NCI-H69 (cell line): ENCODE measurements at regions not wholly inside any gene's neighbourhood (a gene's known extent, or its start where the extent isn't known, plus 50 kb on each side); places are given as distances from the start of the nearest gene placed in this dataset.

Source experiments
- DNase-seq: peaks from one replicate; lab custom pipeline; 2025; lab: John Stamatoyannopoulos, UW

DNA sequence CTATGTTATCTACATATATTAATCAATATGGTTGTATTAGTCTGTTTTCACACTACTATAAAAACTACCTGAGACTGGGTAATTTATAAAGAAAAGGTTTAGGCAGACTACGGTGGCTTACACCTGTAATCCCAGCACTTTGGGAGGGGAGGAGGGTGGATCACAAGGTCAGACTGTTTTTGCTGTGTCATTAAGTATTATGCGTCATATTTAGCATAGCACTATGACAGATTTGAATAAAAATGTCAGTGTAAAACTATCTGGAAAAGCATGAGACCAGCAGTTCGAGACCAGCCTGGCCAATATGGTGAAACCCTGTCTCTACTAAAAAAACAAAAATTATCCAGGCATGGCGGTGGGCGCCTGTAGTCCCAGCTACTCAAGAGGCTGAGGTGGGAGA is 209.7 kb upstream of the ARHGAP24 start:
- no peak for DNase-seq

DNA sequence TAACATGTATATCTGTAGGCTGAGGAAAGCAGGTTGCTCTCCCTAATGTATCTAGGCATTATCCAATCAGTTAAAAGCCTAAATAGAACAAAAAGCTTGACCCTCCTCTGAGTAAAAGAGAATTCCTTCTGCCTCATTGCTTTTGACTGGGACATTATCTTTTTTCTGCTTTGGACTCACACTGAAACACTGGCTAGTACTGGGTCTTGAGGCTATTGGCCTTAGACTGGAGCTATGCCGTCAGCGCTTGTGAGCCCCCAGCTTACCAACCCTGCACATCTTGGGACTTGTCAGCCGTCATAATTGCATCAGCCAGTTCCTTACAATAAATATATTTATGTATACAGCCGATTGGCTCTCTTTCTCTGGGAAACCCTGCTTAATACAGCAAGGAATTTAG is 206.8 kb upstream of the ARHGAP24 start:
- DNase-seq, result no peak

DNA sequence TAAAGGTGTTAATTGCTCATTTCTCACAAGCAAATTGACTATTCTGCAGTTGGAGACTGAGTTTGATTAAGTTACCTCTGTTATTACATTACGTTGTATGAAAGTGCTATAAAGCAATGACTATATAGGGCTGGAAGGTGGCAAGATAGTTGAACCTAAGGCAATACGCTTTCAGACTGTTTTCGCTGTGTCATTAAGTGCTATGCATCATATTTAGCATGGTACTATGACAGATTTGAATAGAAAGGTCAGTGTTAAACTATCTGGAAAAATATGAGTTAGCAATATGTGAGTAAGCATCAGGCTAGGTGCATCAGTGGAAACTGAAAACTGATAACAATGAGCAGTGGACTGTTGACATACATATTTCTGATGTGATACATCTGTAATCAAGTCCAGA is 206.0 kb upstream of the ARHGAP24 start:
- DNase-seq, result no peak

DNA sequence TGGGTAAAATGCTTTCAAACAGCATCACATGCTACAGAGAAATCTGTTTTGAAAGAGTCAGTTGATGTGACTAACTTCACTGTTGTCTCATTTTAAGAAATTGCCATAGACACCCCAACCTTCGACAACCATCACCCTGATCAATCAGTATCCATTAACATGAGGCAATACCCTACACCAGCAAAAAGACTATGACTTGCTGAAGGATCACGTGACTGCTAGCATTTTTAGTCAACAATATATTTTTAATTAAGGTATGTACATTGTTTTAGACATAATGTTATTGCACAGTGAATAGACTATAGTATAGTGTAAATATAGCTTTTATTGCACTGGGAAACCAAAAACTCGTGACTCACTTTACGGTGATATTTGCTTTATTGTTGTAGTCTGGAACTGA is 200.0 kb upstream of the ARHGAP24 start:
- no peak for DNase-seq

DNA sequence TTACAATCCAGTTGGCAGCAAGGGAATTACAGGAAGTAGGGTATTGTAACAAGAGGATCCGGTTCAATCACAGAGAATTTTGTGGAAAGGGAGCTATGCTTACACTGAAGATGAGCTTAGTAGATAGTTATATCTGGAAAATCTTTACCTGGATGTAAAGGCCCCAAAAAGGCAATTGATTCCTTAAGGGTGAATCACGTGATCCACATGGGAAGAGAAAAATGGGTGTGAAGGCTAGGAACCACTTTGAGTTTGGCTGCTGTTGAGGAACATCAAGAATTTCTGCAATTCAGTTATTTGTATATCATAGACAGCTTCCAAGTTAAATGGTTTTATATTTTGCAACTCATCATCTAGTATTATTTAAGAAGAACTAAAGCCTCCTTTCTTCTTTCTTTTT is 194.0 kb upstream of the ARHGAP24 start:
- no peak for DNase-seq

DNA sequence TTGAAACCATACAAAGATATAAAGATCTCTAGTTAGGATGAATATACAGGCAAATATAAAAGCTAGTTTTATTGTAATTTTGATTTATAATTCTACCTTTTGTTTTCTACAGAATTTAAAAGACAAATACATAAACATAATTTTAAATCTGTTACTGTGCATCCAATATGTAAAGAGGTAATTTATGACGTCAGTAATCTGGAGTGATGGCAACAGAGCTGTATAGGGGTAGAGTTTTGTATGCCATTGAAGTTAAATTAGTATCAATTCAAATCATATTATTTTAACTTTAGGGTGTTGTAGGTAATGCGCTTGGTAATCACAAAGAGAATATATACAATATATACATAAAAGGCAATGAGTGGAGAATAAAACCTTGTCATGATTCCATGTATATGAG is 183.7 kb upstream of the ARHGAP24 start:
- no peak for DNase-seq

DNA sequence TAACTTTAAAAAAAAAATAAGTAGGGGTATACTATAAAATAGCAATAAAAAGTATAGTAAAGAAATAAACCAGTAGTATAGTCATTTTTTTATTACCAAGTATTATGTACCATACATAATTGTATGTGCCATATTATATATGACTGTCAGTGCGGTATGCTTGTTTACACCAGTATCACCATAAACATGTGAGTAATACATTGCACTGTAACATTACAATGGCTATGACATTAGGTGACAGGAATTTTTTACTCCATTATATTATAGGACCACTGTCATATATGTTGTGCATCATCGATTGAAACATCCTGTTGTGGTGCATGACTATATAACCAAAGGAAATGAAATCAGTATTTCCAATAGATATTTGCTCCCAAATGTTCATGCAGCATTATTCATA is 176.9 kb upstream of the ARHGAP24 start:
- no peak for DNase-seq

DNA sequence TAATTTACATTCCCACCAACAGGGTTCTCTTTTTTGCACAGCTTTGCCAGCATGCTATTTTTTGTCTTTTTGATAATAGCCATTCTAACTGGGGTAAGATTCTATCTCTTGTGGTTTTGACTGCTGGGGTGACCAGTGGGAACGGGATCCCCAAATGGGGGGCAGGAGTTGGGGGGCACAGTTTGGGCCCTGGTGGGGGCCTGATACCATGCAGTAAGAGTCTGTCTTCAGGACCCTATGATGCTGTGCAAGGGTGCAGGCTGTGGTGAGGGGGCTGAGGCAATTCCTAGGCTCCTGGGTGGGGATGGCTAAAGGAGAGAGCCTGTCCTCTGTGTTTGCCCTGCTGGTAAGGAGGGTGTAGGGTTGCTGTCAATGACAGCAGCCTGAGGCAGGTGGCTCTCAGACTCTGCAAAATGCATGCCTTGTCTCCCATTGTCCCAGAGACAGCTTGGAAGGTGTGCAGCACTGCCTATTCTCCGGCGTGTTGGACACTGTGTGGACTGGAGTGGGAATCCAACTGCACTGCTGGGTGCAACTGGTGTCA is 172.7 kb upstream of the ARHGAP24 start:
- no peak for DNase-seq

DNA sequence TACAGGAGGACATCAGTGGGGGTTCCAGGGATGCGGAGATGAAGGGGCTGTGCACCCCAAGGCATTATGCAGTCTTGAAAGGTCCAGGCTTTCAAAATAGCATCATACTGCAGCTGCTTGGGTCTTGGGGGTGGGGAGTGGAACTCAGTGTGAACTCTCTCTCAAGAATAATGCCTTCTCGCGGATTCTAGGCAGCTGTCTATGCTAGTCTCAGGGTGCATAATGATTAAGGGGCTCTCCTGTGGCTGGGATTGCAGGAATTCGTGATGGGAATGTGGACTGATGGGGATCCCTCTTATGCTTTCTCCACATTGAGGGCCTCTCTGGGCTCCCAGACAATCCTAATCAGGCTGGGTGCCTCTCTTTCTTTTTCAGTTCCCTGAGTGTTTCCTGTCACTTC is 172.2 kb upstream of the ARHGAP24 start:
- DNase-seq, result no peak

DNA sequence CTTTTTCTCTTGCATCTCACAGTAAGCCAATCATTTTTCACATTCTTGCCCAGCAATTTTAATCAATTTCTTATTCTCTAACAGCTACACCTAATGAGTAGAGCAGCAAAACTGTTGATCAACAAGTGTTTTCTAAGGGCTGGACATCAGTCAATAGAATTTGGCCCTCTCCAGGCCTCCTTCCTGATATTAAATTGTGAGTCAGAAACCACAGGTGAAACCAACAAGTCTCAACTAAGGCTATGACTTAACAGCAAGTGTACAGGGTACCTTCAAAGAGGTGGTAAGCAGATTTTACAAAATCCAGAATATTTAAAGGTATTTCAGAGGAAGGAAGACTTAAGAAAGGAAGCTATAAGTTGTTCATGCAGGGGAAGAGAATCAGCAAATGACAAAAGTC is 156.5 kb upstream of the ARHGAP24 start:
- DNase-seq, result no peak

DNA sequence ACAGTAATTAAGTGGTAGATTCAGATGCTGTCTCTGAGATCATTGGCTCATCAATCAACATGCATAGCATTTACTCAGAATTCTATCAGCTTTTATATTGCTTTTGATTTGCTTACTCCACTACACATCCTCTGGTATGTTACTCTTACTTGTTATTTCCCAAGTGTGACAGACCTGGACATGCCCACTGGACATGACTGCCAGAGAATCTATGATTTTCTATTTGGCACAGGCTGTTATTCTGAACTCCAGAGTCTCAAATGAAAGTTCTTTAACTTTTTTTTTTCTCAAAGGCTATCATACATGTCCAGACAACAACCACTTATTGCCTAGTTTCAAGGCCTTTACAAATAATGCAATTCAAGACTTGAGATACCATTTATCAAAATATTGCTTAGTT is 116.1 kb upstream of the ARHGAP24 start:
- DNase-seq, result no peak

DNA sequence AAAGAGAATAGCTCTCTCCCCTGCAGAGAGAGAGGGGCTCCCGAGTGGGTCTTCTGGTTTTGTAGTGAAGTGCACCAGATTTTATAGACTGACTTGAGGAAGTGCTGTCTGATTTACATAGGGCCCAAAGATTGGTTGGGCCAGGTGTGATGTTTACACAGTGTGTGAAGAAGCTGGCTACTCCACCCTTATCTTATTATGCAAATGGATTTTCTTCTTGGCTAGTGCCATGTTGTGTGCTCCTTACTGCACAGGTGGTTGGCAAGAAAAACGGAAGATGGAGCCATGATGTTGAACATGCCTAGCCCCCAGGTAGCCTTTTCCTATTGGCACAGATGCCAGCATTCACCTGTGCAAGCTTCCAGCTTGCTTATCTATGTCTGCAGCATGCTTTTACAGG is 112.4 kb upstream of the ARHGAP24 start:
- DNase-seq, result no peak

DNA sequence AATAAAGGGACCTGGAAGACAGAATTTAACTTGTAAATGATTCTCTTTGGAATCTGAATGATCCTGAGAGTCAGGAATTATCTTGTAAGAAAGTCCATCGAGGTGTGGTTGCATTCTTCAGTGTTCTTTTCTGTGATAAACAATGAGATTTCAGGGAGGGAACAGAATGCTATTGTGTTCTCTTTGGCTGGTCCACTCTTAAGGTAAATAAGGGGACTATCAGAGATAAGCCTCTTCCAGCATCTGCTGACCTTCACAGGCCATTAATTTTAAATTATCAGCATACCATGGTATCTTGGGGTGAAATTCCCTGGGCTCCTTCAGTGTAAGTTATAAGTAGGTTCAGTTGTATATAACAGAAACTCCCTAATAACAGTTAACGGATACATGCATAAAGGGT is 107.1 kb upstream of the ARHGAP24 start:
- no peak for DNase-seq

DNA sequence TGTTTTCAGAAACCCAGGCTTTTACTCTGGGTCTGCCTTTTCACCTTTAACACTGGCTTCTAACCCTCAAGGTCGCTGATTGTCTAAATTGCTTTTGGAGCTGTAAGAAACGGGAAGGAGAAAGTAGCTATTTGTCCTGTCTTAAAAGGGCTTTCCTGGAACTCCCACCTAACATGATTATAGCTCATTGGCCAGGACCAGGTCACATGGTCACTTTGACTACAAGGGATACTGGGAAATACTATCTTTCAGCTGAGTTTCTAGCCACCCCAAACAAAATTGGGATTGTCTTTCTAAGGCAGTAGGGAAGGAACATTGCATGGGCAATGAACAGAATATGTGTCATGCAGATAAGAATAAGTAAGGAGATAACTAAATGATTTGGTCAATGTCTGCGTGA is 106.7 kb upstream of the ARHGAP24 start:
- no peak for DNase-seq

DNA sequence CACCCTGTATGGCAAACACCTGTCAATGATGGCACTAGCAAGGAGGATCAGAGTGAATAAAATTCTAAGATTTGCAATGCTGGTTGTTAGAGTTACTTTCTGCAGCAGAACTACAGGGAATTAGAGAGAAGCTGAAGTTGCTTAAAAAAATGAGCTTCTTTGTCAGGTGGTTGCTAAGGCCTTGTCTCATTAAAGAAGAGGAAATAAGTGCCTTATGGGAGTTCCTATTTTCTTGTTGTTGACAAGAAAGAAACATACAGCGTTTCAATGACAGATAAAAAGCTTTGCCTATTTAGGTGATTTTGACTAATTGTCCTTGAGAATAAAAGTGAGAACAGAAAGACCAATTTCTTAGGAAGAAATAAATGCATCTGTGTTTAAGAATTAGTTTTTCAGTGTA is 106.0 kb upstream of the ARHGAP24 start:
- no peak for DNase-seq

DNA sequence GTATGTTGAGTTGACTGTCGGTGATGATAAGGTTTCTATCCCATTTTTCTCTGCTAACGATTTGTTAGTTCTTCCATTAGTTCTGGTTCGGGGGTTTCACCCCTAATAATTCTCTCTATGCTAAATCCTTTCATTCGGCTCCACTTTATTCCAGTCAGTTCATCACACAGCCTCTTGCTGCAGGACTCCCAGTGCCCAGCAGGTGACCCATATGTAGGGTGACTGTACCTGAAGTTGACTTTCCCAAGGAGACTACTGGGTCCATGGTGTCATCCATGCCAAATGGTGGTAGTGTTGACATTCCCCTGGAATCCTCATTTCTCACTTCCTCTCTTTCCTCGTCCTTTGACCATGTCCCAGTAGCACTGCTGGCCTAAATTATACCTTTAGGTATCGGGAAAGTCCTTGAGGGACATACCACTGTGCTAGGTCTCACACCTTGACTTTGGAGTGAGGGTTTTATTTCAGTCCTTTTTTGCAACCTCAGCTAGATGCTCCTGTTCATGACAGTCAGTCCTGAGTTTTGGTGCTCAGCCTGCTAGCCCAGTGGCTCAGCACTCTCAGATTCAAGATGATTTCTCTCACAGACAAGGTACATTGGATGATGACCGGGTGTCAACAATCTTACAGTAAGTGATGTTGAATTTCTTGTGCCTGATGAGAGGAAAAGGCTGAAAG is 105.1 kb upstream of the ARHGAP24 start:
- DNase-seq, result no peak

DNA sequence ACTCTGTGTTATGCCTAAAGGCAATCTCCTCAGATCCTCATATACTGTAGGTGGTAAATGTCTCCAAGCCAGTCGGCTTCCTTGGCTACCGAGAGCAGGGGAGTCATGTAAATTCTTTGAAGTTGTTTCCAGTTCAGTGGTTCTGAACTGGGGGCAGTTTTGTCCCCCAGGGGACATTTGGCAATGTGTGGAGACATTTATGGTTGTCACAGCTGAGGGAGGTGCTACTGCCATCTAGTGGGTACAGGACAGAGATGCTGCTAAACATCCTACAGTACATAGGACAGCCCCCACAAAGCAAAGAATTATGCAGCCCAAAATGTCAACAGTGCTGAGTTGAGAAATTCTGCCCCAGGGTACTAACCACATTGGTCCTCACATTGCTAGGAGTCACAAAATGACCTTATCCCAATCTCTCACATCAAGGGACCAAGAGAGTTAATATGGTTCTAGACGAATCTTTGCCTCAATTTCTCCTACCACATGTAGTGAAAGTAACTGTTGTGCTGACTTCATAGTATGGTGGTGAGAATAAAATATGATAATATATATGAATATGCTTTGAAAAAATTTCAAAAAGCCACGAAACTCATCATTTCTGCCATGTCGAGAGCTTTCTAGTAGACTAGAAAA is 104.4 kb upstream of the ARHGAP24 start:
- peak; percentile 42 for DNase-seq

DNA sequence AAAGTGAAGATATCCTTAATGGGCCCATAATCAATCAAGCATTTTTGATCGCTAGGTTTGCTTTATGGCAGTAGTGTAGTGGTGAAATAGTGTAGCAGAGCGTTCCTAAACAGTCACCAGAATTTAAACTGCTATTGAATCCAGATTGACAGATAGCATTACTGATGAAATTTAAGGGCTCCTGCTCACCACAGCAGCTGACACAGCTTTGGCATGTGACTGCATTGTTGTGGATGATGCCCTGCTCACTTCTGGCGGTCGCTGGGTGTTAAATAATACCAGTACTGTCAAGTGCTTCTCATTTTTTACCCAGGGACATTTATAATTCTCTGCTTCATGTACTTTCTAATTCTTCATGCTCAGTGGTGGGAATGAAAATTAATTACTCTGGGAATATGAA is 102.0 kb upstream of the ARHGAP24 start:
- no peak for DNase-seq

DNA sequence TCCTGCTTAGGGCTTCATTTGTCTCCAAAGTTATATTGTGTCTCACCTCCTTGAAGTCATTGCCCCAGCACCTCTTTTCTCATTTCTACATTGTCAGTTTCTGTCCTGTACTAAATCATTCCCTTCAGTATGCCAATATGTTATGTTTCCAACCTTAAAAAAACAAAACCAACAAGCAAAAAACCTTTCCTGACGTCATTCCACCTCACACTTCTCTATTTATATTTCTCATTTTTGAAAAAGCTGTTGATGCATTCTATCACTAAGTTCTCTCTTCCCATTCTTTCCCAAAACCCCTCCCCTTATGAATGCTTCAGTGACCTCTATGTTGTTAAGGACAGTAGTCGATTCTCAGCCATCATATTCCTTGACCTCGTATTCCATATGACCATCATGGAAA is 98.7 kb upstream of the ARHGAP24 start:
- no peak for DNase-seq

DNA sequence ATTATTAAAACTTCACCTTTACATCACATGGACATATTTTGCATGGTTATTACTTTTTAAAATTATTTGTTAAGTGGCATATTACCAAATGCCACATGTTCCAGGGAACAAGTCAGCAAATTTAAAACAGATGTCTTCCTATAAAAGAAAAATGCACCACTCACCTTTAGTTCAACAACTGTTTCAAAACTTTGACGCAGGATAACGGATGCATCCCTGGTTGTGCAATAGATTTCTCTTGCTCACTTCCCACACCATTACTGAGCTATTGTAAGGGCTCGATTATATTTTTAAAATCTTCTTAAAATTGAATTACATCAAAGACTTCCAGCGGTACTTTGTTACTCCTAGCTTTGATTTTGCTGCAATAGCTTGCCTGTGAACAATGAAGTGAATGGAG is 93.0 kb upstream of the ARHGAP24 start:
- no peak for DNase-seq

DNA sequence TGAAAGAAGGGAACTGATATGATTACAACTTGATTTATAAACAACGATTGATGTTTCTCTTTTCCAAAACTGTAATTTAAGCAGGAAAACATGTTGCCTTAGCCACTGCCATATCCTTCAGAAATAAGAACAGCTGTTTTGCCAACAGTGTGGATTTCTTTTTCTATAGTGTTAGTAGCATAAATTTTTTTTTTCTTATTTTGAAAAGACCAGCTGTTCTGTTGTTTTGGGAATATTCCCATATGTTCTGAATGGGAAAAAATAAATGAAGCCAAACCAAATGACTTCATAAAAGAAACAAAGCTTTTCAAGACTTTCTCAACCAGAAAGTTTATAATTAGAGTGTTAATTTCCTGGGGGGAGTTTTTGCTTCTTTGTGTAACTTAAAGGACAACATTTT is 83.9 kb upstream of the ARHGAP24 start:
- no peak for DNase-seq

DNA sequence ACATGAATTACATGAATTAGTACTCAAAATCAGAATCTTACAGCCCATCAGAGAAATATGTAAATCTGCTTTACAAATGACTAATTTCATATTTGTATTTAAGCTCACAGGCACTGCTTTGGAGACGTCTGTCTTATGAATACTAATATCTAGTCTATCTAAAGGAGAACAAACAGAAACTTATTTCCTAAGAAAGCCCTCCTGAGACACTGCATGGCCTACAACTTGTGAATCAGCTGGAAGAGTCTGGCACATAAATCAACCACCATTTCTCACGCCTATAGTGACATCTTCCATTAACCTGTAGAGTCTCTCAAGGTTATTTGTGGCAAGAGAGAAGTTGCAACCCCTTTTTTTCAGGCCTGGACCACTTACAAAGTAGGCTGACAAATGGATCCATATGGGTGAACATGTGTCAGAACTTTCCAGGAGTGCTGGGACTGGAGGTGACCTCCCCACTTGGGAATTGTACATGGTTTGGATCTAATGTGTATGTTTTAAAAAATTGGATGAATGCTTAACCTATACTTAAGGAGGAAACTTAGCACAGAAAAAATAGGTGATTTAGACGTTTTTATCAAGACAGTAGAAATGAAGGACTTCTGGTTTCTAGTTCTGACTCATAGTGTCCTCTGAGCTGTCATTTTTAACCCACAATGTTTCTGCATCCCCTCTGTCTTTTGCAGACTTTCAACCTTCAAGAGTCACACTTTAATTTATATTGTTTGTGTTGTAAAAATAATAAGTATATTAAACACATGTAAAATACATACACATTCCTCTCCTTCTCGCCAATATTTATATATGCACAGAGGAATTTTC is 83.2 kb upstream of the ARHGAP24 start:
- no peak for DNase-seq

DNA sequence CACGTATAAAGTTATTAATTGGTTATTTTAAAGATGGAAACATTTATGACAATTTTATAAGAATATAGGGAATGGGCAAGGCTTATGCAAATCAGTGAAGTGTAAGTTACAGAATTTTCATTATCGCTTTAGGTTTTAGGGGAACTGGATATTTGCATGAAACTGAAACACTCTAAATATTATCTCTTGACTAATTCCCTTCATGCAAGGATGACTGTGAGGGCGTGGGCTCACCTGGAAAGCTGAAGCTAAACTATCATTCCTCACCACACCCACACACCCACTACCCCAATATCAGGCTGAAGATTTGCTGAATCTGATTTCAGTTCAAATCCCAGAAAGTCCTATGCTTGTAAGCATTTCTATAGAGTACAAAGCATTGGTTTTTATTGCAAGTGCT is 81.7 kb upstream of the ARHGAP24 start:
- no peak for DNase-seq
